Activated naive CD4-positive, alpha-beta T cell treated with anti-CD3 and anti-CD28 coated beads, Interleukin-2, amount 50 U/mL, for 24 hours (primary cell): ENCODE measurements at regions not wholly inside any gene's neighbourhood (a gene's known extent, or its start where the extent isn't known, plus 50 kb on each side); places are given as distances from the start of the nearest gene placed in this dataset.
"Not testable (repeated sequence)": the region's sequence is repeated elsewhere in the genome, so short reads cannot be mapped to it uniquely, and the experiment has no call there.

Experiments used
- H3K27ac Mint-ChIP-seq: one replicate; pipeline ENCODE4 v1.8.0; 2021; ENCODE audit warnings: mild to moderate bottlenecking, mixed read lengths
- H3K27me3 Mint-ChIP-seq: one replicate; pipeline ENCODE4 v1.8.0; 2021; ENCODE audit warnings: mixed read lengths
- H3K36me3 Mint-ChIP-seq: one replicate; pipeline ENCODE4 v1.8.0; 2021; ENCODE audit warnings: mixed read lengths
- H3K4me1 Mint-ChIP-seq: one replicate; pipeline ENCODE4 v1.8.0; 2021; ENCODE audit warnings: mixed read lengths
- H3K4me3 Mint-ChIP-seq: one replicate; pipeline ENCODE4 v1.8.0; 2021; ENCODE audit warnings: mild to moderate bottlenecking, mixed read lengths
- H3K9me3 Mint-ChIP-seq: one replicate; pipeline ENCODE4 v1.8.0; 2021; ENCODE audit warnings: mixed read lengths

GRCh38 chr15:62394079-62394478, 229.0 kb upstream of the C2CD4B start:
- peaks cover 18% of the 10 kb centered on the region for H3K4me1 Mint-ChIP-seq
- H3K4me3 Mint-ChIP-seq = no peak overlapping the region
- H3K27ac Mint-ChIP-seq = no peak overlapping the region

GRCh38 chr15:62400778-62401177, 235.7 kb upstream of the C2CD4B start:
- no peak overlapping the region for H3K4me3 Mint-ChIP-seq
- no peaks in the 10 kb centered on the region for H3K4me1 Mint-ChIP-seq
- H3K36me3 Mint-ChIP-seq = peaks cover 3% of the 10 kb centered on the region
- peaks cover 17% of the 10 kb centered on the region for H3K9me3 Mint-ChIP-seq
- H3K27me3 Mint-ChIP-seq = peaks cover 35% of the 10 kb centered on the region
- no peak overlapping the region for H3K27ac Mint-ChIP-seq

More at GRCh38 chr15:62394079-62394478, 229.0 kb upstream of the C2CD4B start:
- Mint-ChIP-seq H3K9me3 (peaks cover 7% of the 10 kb centered on the region), H3K27me3 (peaks cover 25% of the 10 kb centered on the region), H3K36me3 (peaks cover 3% of the 10 kb centered on the region)

DNA sequence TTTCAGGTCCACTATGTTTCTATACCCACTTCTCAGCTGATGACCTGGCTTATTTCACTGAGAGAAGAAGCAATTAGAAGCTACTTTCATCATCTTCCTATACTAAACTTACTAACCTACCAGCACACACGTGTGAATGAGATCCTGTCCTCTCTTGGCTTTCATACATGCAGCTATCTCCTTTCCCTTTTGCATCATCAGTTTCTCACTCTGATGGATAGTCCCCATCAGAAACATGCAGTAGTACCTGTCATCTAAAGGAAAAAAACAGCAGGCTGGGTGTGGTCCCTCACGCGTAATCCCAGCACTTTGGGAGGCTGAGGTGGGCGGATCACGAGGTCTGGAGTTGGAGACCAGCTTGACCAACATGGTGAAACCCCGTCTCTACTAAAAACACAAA, 237.6 kb upstream of the C2CD4B start:
- Mint-ChIP-seq H3K27ac (no peak overlapping the region), H3K36me3 (peaks cover 3% of the 10 kb centered on the region), H3K4me3 (no peak overlapping the region), H3K27me3 (peaks cover 33% of the 10 kb centered on the region), H3K9me3 (peaks cover 17% of the 10 kb centered on the region), H3K4me1 (no peaks in the 10 kb centered on the region)

- Mint-ChIP-seq H3K36me3 (peaks cover 3% of the 10 kb centered on the region), H3K27me3 (peaks cover 30% of the 10 kb centered on the region), H3K4me1 (no peaks in the 10 kb centered on the region), H3K9me3 (peaks cover 14% of the 10 kb centered on the region), H3K27ac (no peak overlapping the region), H3K4me3 (no peak overlapping the region)
Measured at GRCh38 chr15:62403164-62403809, 238.2 kb upstream of the C2CD4B start.

GRCh38 chr15:62404194-62404985, 239.3 kb upstream of the C2CD4B start:
- no peak overlapping the region for H3K4me3 Mint-ChIP-seq
- peaks cover 10% of the 10 kb centered on the region for H3K9me3 Mint-ChIP-seq
- H3K27ac Mint-ChIP-seq = no peak overlapping the region
- no peaks in the 10 kb centered on the region for H3K36me3 Mint-ChIP-seq
- no peaks in the 10 kb centered on the region for H3K4me1 Mint-ChIP-seq
- H3K27me3 Mint-ChIP-seq = peaks cover 26% of the 10 kb centered on the region

DNA sequence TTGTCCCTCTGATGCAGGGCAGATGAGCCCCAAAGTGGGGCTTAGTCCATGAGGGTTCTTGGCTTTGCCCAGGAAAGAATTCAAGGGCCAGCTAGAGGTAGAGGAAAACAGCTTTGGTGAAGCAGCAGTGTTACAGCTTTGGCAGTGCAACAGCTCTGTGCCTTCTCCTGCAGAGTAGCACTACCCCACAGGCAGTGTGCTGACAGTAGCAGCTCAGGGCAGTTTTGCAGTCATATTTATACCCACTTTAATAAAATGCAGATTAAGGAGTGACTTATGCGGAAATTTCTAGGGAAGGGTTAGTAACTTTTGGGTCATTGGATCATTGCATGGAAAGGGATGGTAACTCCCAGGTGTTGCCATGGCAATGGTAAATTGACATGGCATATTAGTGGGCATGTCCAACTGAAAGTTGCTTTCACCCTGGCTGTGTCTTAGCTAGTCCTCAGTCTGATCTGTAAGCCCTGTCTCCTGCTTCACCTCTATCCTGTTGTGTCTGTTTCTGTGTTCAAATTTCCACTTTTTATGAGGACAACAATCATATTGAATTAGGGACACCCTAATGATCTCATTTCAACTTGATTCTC, 241.3 kb upstream of the C2CD4B start:
- Mint-ChIP-seq H3K4me1 (no peaks in the 10 kb centered on the region), H3K36me3 (no peaks in the 10 kb centered on the region), H3K4me3 (no peak overlapping the region), H3K27me3 (peaks cover 21% of the 10 kb centered on the region), H3K27ac (no peak overlapping the region), H3K9me3 (no peaks in the 10 kb centered on the region)

- H3K27ac Mint-ChIP-seq = no peak overlapping the region
- no peaks in the 10 kb centered on the region for H3K4me1 Mint-ChIP-seq
- H3K36me3 Mint-ChIP-seq = no peaks in the 10 kb centered on the region
- no peak overlapping the region for H3K4me3 Mint-ChIP-seq
- H3K9me3 Mint-ChIP-seq = no peaks in the 10 kb centered on the region
- H3K27me3 Mint-ChIP-seq = peaks cover 21% of the 10 kb centered on the region
Measured at GRCh38 chr15:62407216-62407615, 242.1 kb upstream of the C2CD4B start.

- H3K4me1 Mint-ChIP-seq = no peaks in the 10 kb centered on the region
- no peaks in the 10 kb centered on the region for H3K9me3 Mint-ChIP-seq
- H3K36me3 Mint-ChIP-seq = no peaks in the 10 kb centered on the region
- H3K4me3 Mint-ChIP-seq = no peak overlapping the region
- peaks cover 16% of the 10 kb centered on the region for H3K27me3 Mint-ChIP-seq
- no peak overlapping the region for H3K27ac Mint-ChIP-seq
Measured at GRCh38 chr15:62407962-62408361, 242.9 kb upstream of the C2CD4B start.

GRCh38 chr15:62409466-62409865, 244.4 kb upstream of the C2CD4B start:
- no peak overlapping the region for H3K27ac Mint-ChIP-seq
- H3K36me3 Mint-ChIP-seq = no peaks in the 10 kb centered on the region
- H3K4me3 Mint-ChIP-seq = no peak overlapping the region
- peaks cover 10% of the 10 kb centered on the region for H3K27me3 Mint-ChIP-seq
- no peaks in the 10 kb centered on the region for H3K4me1 Mint-ChIP-seq
- H3K9me3 Mint-ChIP-seq = no peaks in the 10 kb centered on the region

- Mint-ChIP-seq H3K4me3 (no peak overlapping the region), H3K4me1 (no peaks in the 10 kb centered on the region), H3K36me3 (no peaks in the 10 kb centered on the region), H3K27ac (no peak overlapping the region), H3K27me3 (peaks cover 3% of the 10 kb centered on the region), H3K9me3 (no peaks in the 10 kb centered on the region)
Measured at GRCh38 chr15:62412686-62413085, 247.6 kb upstream of the C2CD4B start.

GRCh38 chr15:62413153-62413552, 248.1 kb upstream of the C2CD4B start:
- H3K4me1 Mint-ChIP-seq = no peaks in the 10 kb centered on the region
- no peak overlapping the region for H3K4me3 Mint-ChIP-seq
- H3K36me3 Mint-ChIP-seq = no peaks in the 10 kb centered on the region
- no peaks in the 10 kb centered on the region for H3K9me3 Mint-ChIP-seq
- H3K27ac Mint-ChIP-seq = no peak overlapping the region
- peaks cover 3% of the 10 kb centered on the region for H3K27me3 Mint-ChIP-seq

DNA sequence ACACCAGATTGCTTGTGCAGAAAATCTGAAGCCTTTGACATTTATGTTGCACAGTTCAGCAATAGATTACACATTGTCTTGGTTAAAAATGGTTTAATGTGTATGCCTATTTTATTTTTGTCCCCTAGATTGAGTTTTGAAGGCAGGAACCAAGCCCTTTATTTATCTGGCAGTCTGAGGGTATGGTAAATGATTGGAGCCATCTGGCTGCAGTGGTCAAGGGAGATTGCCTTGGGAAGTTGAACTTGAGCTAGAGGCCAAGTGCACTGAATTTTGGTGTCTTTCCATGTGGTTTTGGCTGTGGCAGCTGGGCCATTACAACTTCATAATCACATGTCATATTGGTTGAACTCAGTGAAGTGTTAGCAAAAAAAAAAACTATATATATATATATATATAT, 248.7 kb upstream of the C2CD4B start:
- H3K27ac Mint-ChIP-seq = no peak overlapping the region
- no peak overlapping the region for H3K4me3 Mint-ChIP-seq
- H3K4me1 Mint-ChIP-seq = no peaks in the 10 kb centered on the region
- no peaks in the 10 kb centered on the region for H3K36me3 Mint-ChIP-seq
- peaks cover 3% of the 10 kb centered on the region for H3K27me3 Mint-ChIP-seq
- no peaks in the 10 kb centered on the region for H3K9me3 Mint-ChIP-seq

- H3K4me1 Mint-ChIP-seq = no peaks in the 10 kb centered on the region
- H3K4me3 Mint-ChIP-seq = no peak overlapping the region
- no peaks in the 10 kb centered on the region for H3K9me3 Mint-ChIP-seq
- no peaks in the 10 kb centered on the region for H3K36me3 Mint-ChIP-seq
- H3K27ac Mint-ChIP-seq = no peak overlapping the region
- H3K27me3 Mint-ChIP-seq = peaks cover 2% of the 10 kb centered on the region
Measured at GRCh38 chr15:62415498-62415897, 250.4 kb upstream of the C2CD4B start.

- Mint-ChIP-seq H3K36me3 (no peaks in the 10 kb centered on the region), H3K27ac (no peak overlapping the region), H3K4me3 (no peak overlapping the region), H3K4me1 (no peaks in the 10 kb centered on the region), H3K9me3 (no peaks in the 10 kb centered on the region), H3K27me3 (peaks cover 1% of the 10 kb centered on the region)
Measured at GRCh38 chr15:62416526-62416925, 251.4 kb upstream of the C2CD4B start.

DNA sequence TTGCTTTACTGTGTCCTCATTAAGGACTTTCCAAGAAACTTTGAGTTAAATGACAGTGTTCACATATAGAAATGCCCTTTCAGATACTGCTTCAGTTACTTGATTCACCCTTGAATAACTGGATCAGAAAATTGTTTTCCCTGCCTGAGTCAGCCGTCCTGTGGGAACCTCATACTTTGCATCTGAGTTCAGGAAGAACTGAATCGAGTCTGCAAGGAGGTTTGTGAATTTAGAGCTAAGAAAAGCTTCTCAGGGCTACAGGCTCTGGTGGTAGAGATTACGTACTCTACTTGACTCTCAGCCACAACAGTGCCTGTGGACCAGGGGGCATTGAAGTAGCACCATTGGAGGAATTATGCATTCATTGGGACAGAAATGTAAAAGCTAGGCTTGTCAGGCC, 252.4 kb upstream of the C2CD4B start:
- Mint-ChIP-seq H3K36me3 (no peaks in the 10 kb centered on the region), H3K9me3 (no peaks in the 10 kb centered on the region)

GRCh38 chr15:62418496-62418895, 253.4 kb upstream of the C2CD4B start:
- H3K27ac Mint-ChIP-seq, H3K4me3 Mint-ChIP-seq, H3K27me3 Mint-ChIP-seq, H3K4me1 Mint-ChIP-seq, H3K36me3 Mint-ChIP-seq, H3K9me3 Mint-ChIP-seq: not testable (repeated sequence)

More for the DNA sequence above, 252.4 kb upstream of the C2CD4B start:
- no peaks in the 10 kb centered on the region for H3K4me1 Mint-ChIP-seq
- H3K27me3 Mint-ChIP-seq = no peaks in the 10 kb centered on the region
- no peak overlapping the region for H3K27ac Mint-ChIP-seq
- H3K4me3 Mint-ChIP-seq = no peak overlapping the region
